Motor neuron (in vitro differentiated cells): ENCODE measurements at regions not wholly inside any gene's neighbourhood (a gene's known extent, or its start where the extent isn't known, plus 50 kb on each side); places are given as distances from the start of the nearest gene placed in this dataset.
A peak's percentile ranks its signal among the peaks of the same experiment; 100 is the strongest.

Experiments used
- ATAC-seq, 8 experiments: fragments of 200-7000 bp; cut with Tn5 transposase; replicated peaks in 6 of 8; 2 replicates each; pipeline ENCODE4 v1.8.0; 2021; ENCODE audit warnings: mild to moderate bottlenecking in 8 of 8, moderate library complexity in 8 of 8
- H3K27ac ChIP-seq, 2 donors: fragments of 250-450 bp; sonication (Bioruptor Pico); 2 replicates each; pipeline ENCODE4 v1.9.0; 2021; ENCODE audit warnings: antibody characterized with exemption in 2 of 2, mild to moderate bottlenecking in 2 of 2, moderate library complexity in 1 of 2
- H3K4me1 ChIP-seq, 2 donors: fragments of 250-450 bp; sonication (Bioruptor Pico); replicated peaks in 1 of 2; 2 replicates each; pipeline ENCODE4 v1.6.1; 2021; ENCODE audit warnings: antibody characterized with exemption in 2 of 2, mild to moderate bottlenecking in 2 of 2, moderate library complexity in 1 of 2
- H3K4me3 ChIP-seq, 5 donors: fragments of 250-450 bp; sonication (Bioruptor Pico); 2 replicates each; pipeline ENCODE4 v1.9.0; 2021; ENCODE audit warnings: antibody characterized with exemption in 5 of 5, mild to moderate bottlenecking in 5 of 5, moderate library complexity in 4 of 5
- WGBS, 10 experiments: fragments of 450-650 bp; shearing (Covaris generic); methylation state at CpG; one replicate each; pipeline ENCODE4 v1.0.0; 2022; 5-methylcytosine and 5-hydroxymethylcytosine counted together
- in situ Hi-C, 9 experiments: fragments of 400-800 bp; cut with MboI; loops; one replicate each; pipeline ENCODE4 v1.15.0; 2021; ENCODE audit warnings: low sequenced_read_pairs in 9 of 9, low pct_unique_long_range_greater_than_20kb in 2 of 9; ENCODE audit not compliant: unreplicated experiment in 9 of 9

GRCh38 chr4:129474698-129475097 is 378.7 kb downstream of the C4orf33 start:
- Histone ChIP-seq H3K4me1 (no peaks in the 10 kb centered on the region), H3K27ac (no peak overlapping the region), H3K4me3 (no peak overlapping the region)
- ATAC-seq: no peak
- in situ Hi-C loops: no loop called here
- WGBS, 10 experiments: 5 to 74% (median 58%) methylated on average over 2 to 4 of the region's 4 CpGs; no CpG with 5 or more reads in 5 of the 10 experiments

GRCh38 chr4:129481107-129481506 is 385.2 kb downstream of the C4orf33 start:
- 13 to 91% (median 69%) methylated on average over 1 to 2 of the region's 2 CpGs; no CpG with 5 or more reads in 2 of the 10 experiments for WGBS, 10 experiments
- no peaks in the 10 kb centered on the region for H3K4me1 ChIP-seq
- no peak overlapping the region for H3K4me3 ChIP-seq
- no peak overlapping the region for H3K27ac ChIP-seq
- in situ Hi-C loops: no loop called here
- no peak for ATAC-seq

- in situ Hi-C loops: no loop called here
- H3K4me1 ChIP-seq: peaks cover 0 to 3% of the 10 kb centered on the region in 2 donors
- no peak overlapping the region for H3K4me3 ChIP-seq
- WGBS, 10 experiments: 0 to 100% (median 56%) methylated on average over 1 of the region's 1 CpG; no CpG with 5 or more reads in 2 of the 10 experiments
- ATAC-seq: no peak
- H3K27ac ChIP-seq: no peak overlapping the region
Measured at GRCh38 chr4:129488427-129488826, 392.5 kb downstream of the C4orf33 start.

GRCh38 chr4:129490516-129490915 is 394.6 kb downstream of the C4orf33 start:
- peaks cover 0 to 3% of the 10 kb centered on the region in 2 donors for H3K4me1 ChIP-seq
- no peak overlapping the region for H3K27ac ChIP-seq
- in situ Hi-C loops: no loop called here
- no peak for ATAC-seq
- H3K4me3 ChIP-seq: no peak overlapping the region
- 0 to 100% (median 0%) methylated on average over 1 of the region's 1 CpG; no CpG with 5 or more reads in 3 of the 10 experiments for WGBS, 10 experiments

- Histone ChIP-seq H3K4me3 (no peak overlapping the region), H3K27ac (no peak overlapping the region), H3K4me1 (no peaks in the 10 kb centered on the region)
- 0 to 100% (median 80%) methylated on average over 1 of the region's 1 CpG; no CpG with 5 or more reads in 1 of the 10 experiments for WGBS, 10 experiments
- in situ Hi-C loops: no loop called here
- ATAC-seq: no peak
Measured at GRCh38 chr4:129498626-129499025, 402.7 kb downstream of the C4orf33 start.

- in situ Hi-C loops: no loop called here
- no peak overlapping the region for H3K4me3 ChIP-seq
- H3K27ac ChIP-seq: no peak overlapping the region
- no peak for ATAC-seq
- H3K4me1 ChIP-seq: no peaks in the 10 kb centered on the region
Measured at GRCh38 chr4:129514852-129515251, 418.9 kb downstream of the C4orf33 start.

- H3K27ac ChIP-seq: no peak overlapping the region
- H3K4me1 ChIP-seq: no peaks in the 10 kb centered on the region
- no peak overlapping the region for H3K4me3 ChIP-seq
- in situ Hi-C loops: no loop called here
- WGBS, 10 experiments: 0 to 100% (median 50%) methylated on average over 1 of the region's 1 CpG; no CpG with 5 or more reads in 5 of the 10 experiments
- no peak for ATAC-seq
Measured at GRCh38 chr4:129515356-129515755, 419.4 kb downstream of the C4orf33 start.

GRCh38 chr4:129526812-129527211 is 430.9 kb downstream of the C4orf33 start:
- in situ Hi-C loops: no loop called here

GRCh38 chr4:129531253-129531652 is 435.3 kb downstream of the C4orf33 start:
- in situ Hi-C loops: no loop called here
- no peaks in the 10 kb centered on the region for H3K4me1 ChIP-seq
- H3K27ac ChIP-seq: no peak overlapping the region
- WGBS, 10 experiments: 4 to 92% (median 70%) methylated on average over 2 to 5 of the region's 5 CpGs; no CpG with 5 or more reads in 1 of the 10 experiments
- ATAC-seq: no peak
- no peak overlapping the region for H3K4me3 ChIP-seq

More at GRCh38 chr4:129526812-129527211, 430.9 kb downstream of the C4orf33 start:
- WGBS, 10 experiments: 12 to 79% (median 57%) methylated on average over 1 to 3 of the region's 3 CpGs; no CpG with 5 or more reads in 1 of the 10 experiments
- ATAC-seq: no peak
- no peak overlapping the region for H3K4me3 ChIP-seq
- H3K27ac ChIP-seq: no peak overlapping the region
- peaks cover 0 to 5% of the 10 kb centered on the region in 2 donors for H3K4me1 ChIP-seq

GRCh38 chr4:129532573-129532972 is 436.6 kb downstream of the C4orf33 start:
- no peak for ATAC-seq
- H3K27ac ChIP-seq: no peak overlapping the region
- in situ Hi-C loops: no loop called here
- H3K4me1 ChIP-seq: no peaks in the 10 kb centered on the region
- no peak overlapping the region for H3K4me3 ChIP-seq
- WGBS, 10 experiments: 0 to 100% (median 88%) methylated on average over 1 of the region's 1 CpG; no CpG with 5 or more reads in 2 of the 10 experiments

- in situ Hi-C loops: no loop called here
- H3K4me1 ChIP-seq: no peaks in the 10 kb centered on the region
- no peak overlapping the region for H3K4me3 ChIP-seq
- ATAC-seq: no peak
- no peak overlapping the region for H3K27ac ChIP-seq
Measured at GRCh38 chr4:129543299-129543698, 447.3 kb downstream of the C4orf33 start.

GRCh38 chr4:129545599-129546278 is 449.8 kb downstream of the C4orf33 start:
- no peaks in the 10 kb centered on the region for H3K4me1 ChIP-seq
- H3K27ac ChIP-seq: no peak overlapping the region
- in situ Hi-C loops: no loop called here
- 0 to 100% (median 41%) methylated on average over 1 to 4 of the region's 5 CpGs; no CpG with 5 or more reads in 4 of the 10 experiments for WGBS, 10 experiments
- H3K4me3 ChIP-seq: no peak overlapping the region
- ATAC-seq: peak in 1 of 8 experiments; percentile 86

- Histone ChIP-seq H3K4me1 (no peaks in the 10 kb centered on the region), H3K27ac (no peak overlapping the region), H3K4me3 (no peak overlapping the region)
- in situ Hi-C loops: no loop called here
- WGBS, 10 experiments: 0 to 86% (median 50%) methylated on average over 1 of the region's 1 CpG; no CpG with 5 or more reads in 1 of the 10 experiments
- no peak for ATAC-seq
Measured at GRCh38 chr4:129546531-129546930, 450.6 kb downstream of the C4orf33 start.

- 0 to 75% (median 22%) methylated on average over 1 of the region's 1 CpG; no CpG with 5 or more reads in 1 of the 10 experiments for whole genome bisulfite sequencing, 10 experiments
- in situ Hi-C loops: no loop called here
Measured at GRCh38 chr4:129550281-129550785, 454.4 kb downstream of the C4orf33 start.

More at GRCh38 chr4:129550281-129550785, 454.4 kb downstream of the C4orf33 start:
- H3K4me1 ChIP-seq: no peaks in the 10 kb centered on the region
- H3K4me3 ChIP-seq: no peak overlapping the region
- H3K27ac ChIP-seq: no peak overlapping the region
- ATAC-seq: peak in 1 of 8 experiments; percentile 81
